HCT116 (cell line): ENCODE measurements at regions not wholly inside any gene's neighbourhood (a gene's known extent, or its start where the extent isn't known, plus 50 kb on each side); places are given as distances from the start of the nearest gene placed in this dataset.

Experiments used
- ATAC-seq: fragments of 200-7000 bp; cut with Tn5 transposase; 2 replicates; pipeline ENCODE4 v1.9.1; 2020; ENCODE audit warnings: mild to moderate bottlenecking, moderate library complexity
- BruUV-seq: library from RNA; stranded (reverse); fragments of 400-500 nt; replicated peaks from 2 replicates; lab custom pipeline; 2021; lab: Mats Ljungman, UMichigan
- CTCF ChIA-PET: fragments of 300-600 bp; sonication (Branson Sonifier 250); formaldehyde crosslinking; loops from one replicate; lab custom pipeline; 2021; ENCODE audit warnings: antibody characterized with exemption; lab: Charles Lee
- POLR2A ChIA-PET: fragments of 300-600, 350-600 bp; sonication (Branson Sonifier 250); formaldehyde crosslinking; loops from one replicate; lab custom pipeline; 2021; ENCODE audit warnings: antibody characterized with exemption; lab: Charles Lee
- RAD21 ChIA-PET, 2 experiments: fragments of 300-600 bp; sonication (Branson Sonifier 250); formaldehyde crosslinking; loops; one replicate each; lab custom pipeline; 2023; ENCODE audit warnings: low total read pairs in 2 of 2; ENCODE audit not compliant: uncharacterized antibody in 2 of 2, unreplicated experiment in 2 of 2, low non-redundant PET in 1 of 2; lab: Charles Lee
- DNase-seq: peaks from one replicate; pipeline ENCODE4 v3.0.0-alpha.2; 2010; ENCODE audit warnings: low read depth, low spot score
- H2AFZ ChIP-seq: fragments of 200-600 bp; shearing (Covaris generic), sonication (generic); 2 replicates; pipeline ENCODE4 v1.6.1; 2017; ENCODE audit warnings: low read depth, mixed run types, mixed read lengths, antibody characterized with exemption, low read length; ENCODE audit not compliant: poor library complexity, severe bottlenecking
- H3K27ac ChIP-seq: 2 replicates; pipeline ENCODE4 v1.5.1; 2012; ENCODE audit warnings: low read depth, low read length
- H3K27me3 ChIP-seq: fragments of 200-600 bp; sonication (generic); 2 replicates; pipeline ENCODE4 v1.6.1; 2016; ENCODE audit warnings: mixed run types, low read length, mixed read lengths; ENCODE audit not compliant: insufficient read depth
- H3K36me3 ChIP-seq, 2 experiments: fragments of 200-500 bp in 1 of 2; fragments of 200-600 bp in 1 of 2; sonication (Bioruptor generic) in 1 of 2; sonication (generic) in 1 of 2; 2 replicates each; pipeline versions ENCODE4 v1.5.1 to v1.6.1; 2014 to 2016; ENCODE audit warnings: low read length in 2 of 2, inconsistent platforms in 1 of 2, mixed read lengths in 1 of 2, mixed run types in 1 of 2; ENCODE audit not compliant: insufficient read depth in 2 of 2, control insufficient read depth in 1 of 2
- H3K4me1 ChIP-seq, 2 experiments: fragments of 200-600 bp in 1 of 2; sonication (generic) in 1 of 2; 2 replicates each; pipeline versions ENCODE4 v1.5.1 to v1.6.1; 2012 to 2017; ENCODE audit warnings: low read length in 2 of 2, inconsistent platforms in 1 of 2, mild to moderate bottlenecking in 1 of 2, mixed read lengths in 1 of 2, mixed run types in 1 of 2, moderate library complexity in 1 of 2; ENCODE audit not compliant: insufficient read depth in 2 of 2, control insufficient read depth in 1 of 2
- H3K4me2 ChIP-seq: fragments of 200-600 bp; sonication (generic); 2 replicates; pipeline ENCODE4 v1.6.1; 2017; ENCODE audit warnings: mixed run types, low read length, mixed read lengths
- H3K4me3 ChIP-seq, 2 experiments: fragments of 200-600 bp in 1 of 2; sonication (generic) in 1 of 2; replicated peaks in 1 of 2; 2 replicates each; pipeline ENCODE4 v1.5.1; 2011 to 2016; ENCODE audit warnings: low read length in 2 of 2, control low read depth in 1 of 2, low read depth in 1 of 2, mild to moderate bottlenecking in 1 of 2, mixed read lengths in 1 of 2, mixed run types in 1 of 2
- H3K79me2 ChIP-seq: fragments of 200-600 bp; sonication (generic); 2 replicates; pipeline ENCODE4 v1.6.1; 2017; ENCODE audit warnings: mild to moderate bottlenecking, mixed run types, low read length, moderate library complexity, mixed read lengths; ENCODE audit not compliant: insufficient read depth
- H3K9ac ChIP-seq: fragments of 200-600 bp; sonication (generic); 2 replicates; pipeline ENCODE4 v1.6.1; 2016; ENCODE audit warnings: low read length, mixed read lengths
- H3K9me2 ChIP-seq: fragments of 200-600 bp; sonication (generic), shearing (Covaris generic); 2 replicates; pipeline ENCODE4 v1.6.1; 2017; ENCODE audit warnings: mixed run types, mild to moderate bottlenecking, moderate library complexity; ENCODE audit not compliant: insufficient read depth
- H3K9me3 ChIP-seq, 2 experiments: fragments of 200-500 bp in 1 of 2; fragments of 200-600 bp in 1 of 2; sonication (Bioruptor generic) in 1 of 2; sonication (generic) in 1 of 2; 2 replicates each; pipeline ENCODE4 v1.6.1; 2014 to 2017; ENCODE audit warnings: low read length in 2 of 2, mixed read lengths in 2 of 2, inconsistent platforms in 1 of 2, low read depth in 1 of 2, mild to moderate bottlenecking in 1 of 2, mixed run types in 1 of 2, moderate library complexity in 1 of 2; ENCODE audit not compliant: control insufficient read depth in 1 of 2, insufficient read depth in 1 of 2
- H4K20me1 ChIP-seq: fragments of 200-600 bp; sonication (generic), shearing (Covaris generic); 2 replicates; pipeline ENCODE4 v1.6.1; 2017; ENCODE audit warnings: mixed run types, mild to moderate bottlenecking, moderate library complexity; ENCODE audit not compliant: insufficient read depth
- CBX3 ChIP-seq: IDR thresholded peaks from 2 replicates; pipeline ENCODE4 v1.6.1; 2012; ENCODE audit warnings: low read depth
- CEBPB ChIP-seq: IDR thresholded peaks from 2 replicates; pipeline ENCODE4 v1.6.1; 2012; ENCODE audit warnings: low read depth
- CTCF ChIP-seq, 3 experiments: fragments of 200-600 bp in 1 of 3; sonication (generic) in 1 of 3; IDR thresholded peaks in 2 of 3; conservative IDR thresholded peaks in 1 of 3; 2 replicates each; pipeline ENCODE4 v1.5.1; 2012 to 2017; ENCODE audit warnings: low read depth in 2 of 3, low read length in 2 of 3, antibody characterized with exemption in 1 of 3, borderline replicate concordance in 1 of 3, control low read depth in 1 of 3, mild to moderate bottlenecking in 1 of 3, mixed read lengths in 1 of 3, mixed run types in 1 of 3, moderate library complexity in 1 of 3; ENCODE audit not compliant: insufficient read depth in 1 of 3
- ELF1 ChIP-seq: IDR thresholded peaks from 2 replicates; pipeline ENCODE4 v1.6.1; 2012; ENCODE audit warnings: low read depth, borderline replicate concordance
- EZH2 ChIP-seq: fragments of 200-600 bp; sonication (generic); IDR thresholded peaks from 2 replicates; pipeline ENCODE4 v1.6.1; 2017; ENCODE audit warnings: antibody characterized with exemption, mixed run types
- FOSL1 ChIP-seq: IDR thresholded peaks from 2 replicates; pipeline ENCODE4 v1.6.1; 2012; ENCODE audit warnings: low read depth
- MAX ChIP-seq: IDR thresholded peaks from 2 replicates; pipeline ENCODE4 v1.6.1; 2012
- RAD21 ChIP-seq: IDR thresholded peaks from 2 replicates; pipeline ENCODE4 v1.6.1; 2012; ENCODE audit warnings: low read depth, mild to moderate bottlenecking
- SRF ChIP-seq: IDR thresholded peaks from 2 replicates; pipeline ENCODE4 v1.6.1; 2012; ENCODE audit warnings: low read depth
- ZNF274 ChIP-seq: fragments of 200-500 bp; sonication (Bioruptor generic); IDR thresholded peaks from 2 replicates; pipeline ENCODE4 v1.6.1; 2014; ENCODE audit warnings: mild to moderate bottlenecking, low read depth, low read length, inconsistent platforms
- intact Hi-C: fragments of 100-400 bp; cut with micrococcal nuclease; formaldehyde crosslinking; loops from 2 replicates; pipeline ENCODE4 v1.10.0; 2022

GRCh38 chr3:99172736-99173657 is 271.5 kb upstream of the DCBLD2 start:
- Histone ChIP-seq H3K79me2 (no peaks in the 10 kb centered on the region), H3K4me2 (no peak overlapping the region), H4K20me1 (no peaks in the 10 kb centered on the region), H3K9ac (no peak overlapping the region), H3K4me3 (no peak overlapping the region), H3K9me2 (no peaks in the 10 kb centered on the region), H3K36me3 (no peaks in the 10 kb centered on the region), H3K4me1 (no peaks in the 10 kb centered on the region), H3K9me3 (no peaks in the 10 kb centered on the region), H3K27ac (no peak overlapping the region), H2AFZ (no peak overlapping the region), H3K27me3 (no peaks in the 10 kb centered on the region)
- BruUV-seq = no TSS peak
- POLR2A ChIA-PET = no interaction called here
- peak; percentile 93 for ATAC-seq
- RAD21 ChIA-PET = interaction anchor here (1.2 to 1.6 kb wide), 3 partner anchors 58 to 150 kb away, joined by 4 to 5 read pairs (median 5); no protein-coding TSS in a partner anchor
- DNase-seq = peak; percentile 56
- intact Hi-C loops = loop anchor here (1.0 to 10.0 kb wide), 3 partner anchors 59 to 358 kb away; no protein-coding TSS in a partner anchor
- CTCF ChIA-PET = interaction anchor here (0.9 to 1.9 kb wide), 14 partner anchors 9 to 581 kb away, joined by 3 to 24 read pairs (median 4); no protein-coding TSS in a partner anchor
- TF ChIP-seq CTCF (IDR thresholded peaks at IDR 0.05 in 2 of 3, conservative IDR thresholded peaks at IDR 0.05 in 1 of 3; ENCODE audit: borderline replicate concordance in 1 of 3, insufficient read depth in 1 of 3, low read depth in 2 of 3, low read length in 2 of 3) (peak; percentile 72 to 91 (median 88); a peak in 5 of 6 replicates), RAD21 (peak; percentile 82), EZH2 (no peak), SRF (no peak)

- H3K36me3 ChIP-seq = no peaks in the 10 kb centered on the region
- ChIA-PET CTCF (no interaction called here), RAD21 (no interaction called here), POLR2A (no interaction called here)
- BruUV-seq = no TSS peak
- H3K27ac ChIP-seq = no peak overlapping the region
- no peaks in the 10 kb centered on the region for H3K4me1 ChIP-seq
- ATAC-seq = no peak
- intact Hi-C loops = loop anchor here (10.0 kb wide), 1 partner anchor 357 kb away; no protein-coding TSS in a partner anchor
- no peaks in the 10 kb centered on the region for H3K9me2 ChIP-seq
- H3K27me3 ChIP-seq = no peaks in the 10 kb centered on the region
- H3K4me3 ChIP-seq = no peak overlapping the region
- H3K9me3 ChIP-seq = no peaks in the 10 kb centered on the region
- H3K79me2 ChIP-seq = no peaks in the 10 kb centered on the region
- H3K4me2 ChIP-seq = no peak overlapping the region
- H3K9ac ChIP-seq = no peak overlapping the region
- no peak for DNase-seq
- H2AFZ ChIP-seq = no peak overlapping the region
- H4K20me1 ChIP-seq = no peaks in the 10 kb centered on the region
- no peak for TF ChIP-seq FOSL1
- no peak for TF ChIP-seq ZNF274
- TF ChIP-seq CTCF (IDR thresholded peaks at IDR 0.05 in 2 of 3, conservative IDR thresholded peaks at IDR 0.05 in 1 of 3; ENCODE audit: borderline replicate concordance in 1 of 3, insufficient read depth in 1 of 3, low read depth in 2 of 3, low read length in 2 of 3) = no peak
- no peak for TF ChIP-seq ELF1
- no peak for TF ChIP-seq EZH2
- no peak for TF ChIP-seq MAX
- no peak for TF ChIP-seq CEBPB
- TF ChIP-seq SRF = no peak
- no peak for TF ChIP-seq CBX3
Observed at GRCh38 chr3:99171800-99172199, 270.3 kb upstream of the DCBLD2 start.
